ENCODE measurements at regions not wholly inside any gene's neighbourhood (a gene's known extent, or its start where the extent isn't known, plus 50 kb on each side); places are given as distances from the start of the nearest gene placed in this dataset.
"Not testable (repeated sequence)": the region's sequence is repeated elsewhere in the genome, so short reads cannot be mapped to it uniquely, and the experiment has no call there.

GRCh38 chr2:147348931-147349555, 495.8 kb upstream of the ACVR2A start:
- DNase-seq, result no peak

GRCh38 chr2:147346142-147346541, 498.7 kb upstream of the ACVR2A start:
- no peak for DNase-seq

GRCh38 chr2:147345246-147345645, 499.6 kb upstream of the ACVR2A start:
- no peak for DNase-seq

GRCh38 chr2:147342329-147342728, 502.5 kb upstream of the ACVR2A start:
- no peak for DNase-seq

- no peak for DNase-seq
Observed at GRCh38 chr2:147331790-147332419, 512.9 kb upstream of the ACVR2A start.

GRCh38 chr2:147330925-147331324, 513.9 kb upstream of the ACVR2A start:
- DNase-seq, result no peak

GRCh38 chr2:147327613-147328012, 517.2 kb upstream of the ACVR2A start:
- DNase-seq, result no peak

- DNase-seq, result no peak
Observed at GRCh38 chr2:147325990-147326389, 518.8 kb upstream of the ACVR2A start.

- no peak for DNase-seq
Observed at GRCh38 chr2:147320146-147320545, 524.7 kb upstream of the ACVR2A start.

GRCh38 chr2:147311058-147311430, 533.8 kb upstream of the ACVR2A start:
- DNase-seq, result no peak

- DNase-seq, result no peak
Observed at GRCh38 chr2:147310335-147311057, 534.3 kb upstream of the ACVR2A start.

GRCh38 chr2:147297820-147298219, 547.0 kb upstream of the ACVR2A start:
- DNase-seq, result peak; percentile 5

GRCh38 chr2:147294825-147295392, 549.9 kb upstream of the ACVR2A start:
- no peak for DNase-seq

GRCh38 chr2:147293991-147294824, 550.6 kb upstream of the ACVR2A start:
- DNase-seq, result no peak

GRCh38 chr2:147288131-147288530, 556.7 kb upstream of the ACVR2A start:
- DNase-seq, result no peak

- no peak for DNase-seq
Observed at GRCh38 chr2:147275943-147276342, 568.9 kb upstream of the ACVR2A start.

- DNase-seq, result no peak
Observed at GRCh38 chr2:147273628-147274027, 571.2 kb upstream of the ACVR2A start.

GRCh38 chr2:147273106-147273505, 571.7 kb upstream of the ACVR2A start:
- no peak for DNase-seq

GRCh38 chr2:147269581-147269980, 575.2 kb upstream of the ACVR2A start:
- DNase-seq, result not testable (repeated sequence)

- no peak for DNase-seq
Observed at GRCh38 chr2:147260241-147260640, 584.6 kb upstream of the ACVR2A start.

GRCh38 chr2:147255812-147256211, 589.0 kb upstream of the ACVR2A start:
- no peak for DNase-seq

GRCh38 chr2:147250652-147251356, 594.0 kb upstream of the ACVR2A start:
- DNase-seq, result no peak
